ENCODE measurements at regions not wholly inside any gene's neighbourhood (a gene's known extent, or its start where the extent isn't known, plus 50 kb on each side); places are given as distances from the start of the nearest gene placed in this dataset.
A peak's percentile ranks its signal among the peaks of the same experiment; 100 is the strongest.

GRCh38 chr9:32698706-32699277 lies 63.3 kb upstream of the TAF1L start:
- no peaks in the 10 kb centered on the region for H3K36me3 ChIP-seq (replicated peaks; ENCODE audit: control insufficient read depth, insufficient read depth, low read length)
- H3K4me3 ChIP-seq (ENCODE audit: insufficient read depth, low read depth, low read length): no peak overlapping the region
- DNase-seq: no peak
- H3K27me3 ChIP-seq (ENCODE audit: control insufficient read depth, insufficient read depth, low read length): no peaks in the 10 kb centered on the region

GRCh38 chr9:32701321-32702022 lies 66.0 kb upstream of the TAF1L start:
- Histone ChIP-seq H3K27me3 (ENCODE audit: control insufficient read depth, insufficient read depth, low read length) (no peaks in the 10 kb centered on the region), H3K36me3 (replicated peaks; ENCODE audit: control insufficient read depth, insufficient read depth, low read length) (no peaks in the 10 kb centered on the region), H3K4me3 (ENCODE audit: insufficient read depth, low read depth, low read length) (no peak overlapping the region)
- DNase-seq: no peak

- H3K36me3 ChIP-seq (replicated peaks; ENCODE audit: control insufficient read depth, insufficient read depth, low read length): no peaks in the 10 kb centered on the region
- H3K4me3 ChIP-seq (ENCODE audit: insufficient read depth, low read depth, low read length): no peak overlapping the region
- no peaks in the 10 kb centered on the region for H3K27me3 ChIP-seq (ENCODE audit: control insufficient read depth, insufficient read depth, low read length)
- DNase-seq: peak; percentile 55
Observed at GRCh38 chr9:32703635-32704034, 68.2 kb upstream of the TAF1L start.

GRCh38 chr9:32704343-32704742 lies 68.9 kb upstream of the TAF1L start:
- no peaks in the 10 kb centered on the region for H3K27me3 ChIP-seq (ENCODE audit: control insufficient read depth, insufficient read depth, low read length)
- peak; percentile 47 for DNase-seq
- no peak overlapping the region for H3K4me3 ChIP-seq (ENCODE audit: insufficient read depth, low read depth, low read length)
- H3K36me3 ChIP-seq (replicated peaks; ENCODE audit: control insufficient read depth, insufficient read depth, low read length): no peaks in the 10 kb centered on the region

- Histone ChIP-seq H3K27me3 (ENCODE audit: control insufficient read depth, insufficient read depth, low read length) (no peaks in the 10 kb centered on the region), H3K4me3 (ENCODE audit: insufficient read depth, low read depth, low read length) (no peak overlapping the region), H3K36me3 (replicated peaks; ENCODE audit: control insufficient read depth, insufficient read depth, low read length) (no peaks in the 10 kb centered on the region)
- no peak for DNase-seq
Observed at GRCh38 chr9:32705059-32705458, 69.6 kb upstream of the TAF1L start.

GRCh38 chr9:32706004-32706724 lies 70.7 kb upstream of the TAF1L start:
- H3K4me3 ChIP-seq (ENCODE audit: insufficient read depth, low read depth, low read length): no peak overlapping the region
- H3K27me3 ChIP-seq (ENCODE audit: control insufficient read depth, insufficient read depth, low read length): no peaks in the 10 kb centered on the region
- H3K36me3 ChIP-seq (replicated peaks; ENCODE audit: control insufficient read depth, insufficient read depth, low read length): no peaks in the 10 kb centered on the region
- peak; percentile 42 for DNase-seq

- DNase-seq: no peak
- Histone ChIP-seq H3K27me3 (ENCODE audit: control insufficient read depth, insufficient read depth, low read length) (no peaks in the 10 kb centered on the region), H3K4me3 (ENCODE audit: insufficient read depth, low read depth, low read length) (no peak overlapping the region), H3K36me3 (replicated peaks; ENCODE audit: control insufficient read depth, insufficient read depth, low read length) (no peaks in the 10 kb centered on the region)
Observed at GRCh38 chr9:32706725-32707100, 71.2 kb upstream of the TAF1L start.

GRCh38 chr9:32707326-32707725 lies 71.9 kb upstream of the TAF1L start:
- no peak for DNase-seq
- Histone ChIP-seq H3K27me3 (ENCODE audit: control insufficient read depth, insufficient read depth, low read length) (no peaks in the 10 kb centered on the region), H3K36me3 (replicated peaks; ENCODE audit: control insufficient read depth, insufficient read depth, low read length) (no peaks in the 10 kb centered on the region), H3K4me3 (ENCODE audit: insufficient read depth, low read depth, low read length) (no peak overlapping the region)

GRCh38 chr9:32708480-32709150 lies 73.1 kb upstream of the TAF1L start:
- Histone ChIP-seq H3K27me3 (ENCODE audit: control insufficient read depth, insufficient read depth, low read length) (no peaks in the 10 kb centered on the region), H3K36me3 (replicated peaks; ENCODE audit: control insufficient read depth, insufficient read depth, low read length) (no peaks in the 10 kb centered on the region), H3K4me3 (ENCODE audit: insufficient read depth, low read depth, low read length) (no peak overlapping the region)
- DNase-seq: no peak

GRCh38 chr9:32709871-32710270 lies 73.5 kb upstream of the TMEM215 start:
- DNase-seq: no peak
- Histone ChIP-seq H3K4me3 (ENCODE audit: insufficient read depth, low read depth, low read length) (no peak overlapping the region), H3K36me3 (replicated peaks; ENCODE audit: control insufficient read depth, insufficient read depth, low read length) (no peaks in the 10 kb centered on the region), H3K27me3 (ENCODE audit: control insufficient read depth, insufficient read depth, low read length) (no peaks in the 10 kb centered on the region)

GRCh38 chr9:32716425-32716824 lies 66.9 kb upstream of the TMEM215 start:
- no peak for DNase-seq
- Histone ChIP-seq H3K4me3 (ENCODE audit: insufficient read depth, low read depth, low read length) (no peak overlapping the region), H3K27me3 (ENCODE audit: control insufficient read depth, insufficient read depth, low read length) (no peaks in the 10 kb centered on the region), H3K36me3 (replicated peaks; ENCODE audit: control insufficient read depth, insufficient read depth, low read length) (no peaks in the 10 kb centered on the region)

- Histone ChIP-seq H3K4me3 (ENCODE audit: insufficient read depth, low read depth, low read length) (no peak overlapping the region), H3K36me3 (replicated peaks; ENCODE audit: control insufficient read depth, insufficient read depth, low read length) (no peaks in the 10 kb centered on the region), H3K27me3 (ENCODE audit: control insufficient read depth, insufficient read depth, low read length) (no peaks in the 10 kb centered on the region)
- DNase-seq: no peak
Observed at GRCh38 chr9:32716955-32717543, 66.3 kb upstream of the TMEM215 start.

- no peaks in the 10 kb centered on the region for H3K36me3 ChIP-seq (replicated peaks; ENCODE audit: control insufficient read depth, insufficient read depth, low read length)
- DNase-seq: no peak
- no peaks in the 10 kb centered on the region for H3K27me3 ChIP-seq (ENCODE audit: control insufficient read depth, insufficient read depth, low read length)
- no peak overlapping the region for H3K4me3 ChIP-seq (ENCODE audit: insufficient read depth, low read depth, low read length)
Observed at GRCh38 chr9:32722704-32723103, 60.6 kb upstream of the TMEM215 start.

- H3K36me3 ChIP-seq (replicated peaks; ENCODE audit: control insufficient read depth, insufficient read depth, low read length): no peaks in the 10 kb centered on the region
- H3K4me3 ChIP-seq (ENCODE audit: insufficient read depth, low read depth, low read length): no peak overlapping the region
- H3K27me3 ChIP-seq (ENCODE audit: control insufficient read depth, insufficient read depth, low read length): no peaks in the 10 kb centered on the region
- DNase-seq: no peak
Observed at GRCh38 chr9:32723789-32724325, 59.5 kb upstream of the TMEM215 start.
